Left ventricle myocardium inferior (tissue), 1 donor: ENCODE measurements at regions not wholly inside any gene's neighbourhood (a gene's known extent, or its start where the extent isn't known, plus 50 kb on each side); places are given as distances from the start of the nearest gene placed in this dataset.

Experiments
- DNase-seq: peaks from one replicate; pipeline ENCODE4 v3.0.0-alpha.2; 2020
- H3K27ac ChIP-seq: fragments of 200-600 bp; replicated peaks from 2 replicates; pipeline ENCODE4 v1.8.0; 2021
- H3K27me3 ChIP-seq: fragments of 200-600 bp; 2 replicates; pipeline ENCODE4 v1.8.0; 2021; ENCODE audit warnings: low read depth
- H3K36me3 ChIP-seq: fragments of 200-600 bp; 2 replicates; pipeline ENCODE4 v1.8.0; 2021
- H3K4me1 ChIP-seq: fragments of 200-600 bp; 2 replicates; pipeline ENCODE4 v1.8.0; 2021
- H3K4me3 ChIP-seq: fragments of 200-600 bp; 2 replicates; pipeline ENCODE4 v1.8.0; 2021; ENCODE audit warnings: mild to moderate bottlenecking, moderate library complexity
- H3K9me3 ChIP-seq: fragments of 200-600 bp; replicated peaks from 2 replicates; pipeline ENCODE4 v1.8.0; 2021
- CTCF ChIP-seq: fragments of 200-600 bp; IDR thresholded peaks from 2 replicates; pipeline ENCODE4 v1.8.0; 2021; ENCODE audit warnings: antibody characterized with exemption, mild to moderate bottlenecking, borderline replicate concordance
- intact Hi-C: fragments of 100-400 bp; cut with micrococcal nuclease; formaldehyde crosslinking; loops from one replicate; pipeline ENCODE4 v1.11.0; 2022
- donor health status: DM: no; HTN: yes; CAD: no; lungs with severe emphysema.

DNA sequence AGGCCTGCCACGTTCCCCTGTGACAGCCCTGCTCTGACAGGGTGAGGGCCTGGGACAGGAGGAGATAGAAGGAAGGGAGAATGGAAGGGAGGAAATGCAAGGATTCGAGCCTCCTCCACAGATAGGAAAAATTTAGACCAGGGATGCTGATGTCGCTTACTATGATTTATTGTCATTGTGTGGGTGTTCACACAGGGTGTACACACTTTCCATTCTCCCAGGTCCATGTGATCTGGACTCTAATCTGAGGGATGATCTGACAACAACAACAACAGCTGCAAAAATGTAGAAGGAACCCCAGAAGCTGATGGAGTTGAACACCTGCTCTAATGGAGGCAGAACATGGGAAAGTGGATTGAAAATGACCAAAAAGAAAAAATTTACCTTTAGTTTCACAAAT lies 231.7 kb upstream of the TNP1 start:
- DNase-seq: no peak
- Histone ChIP-seq H3K4me1 (peaks cover 6% of the 10 kb centered on the region), H3K27me3 (no peaks in the 10 kb centered on the region), H3K27ac (no peak overlapping the region), H3K4me3 (no peak overlapping the region), H3K36me3 (no peaks in the 10 kb centered on the region), H3K9me3 (no peaks in the 10 kb centered on the region)
- intact Hi-C loops: no loop called here
- TF ChIP-seq CTCF: no peak

GRCh38 chr2:217090884-217091283 lies 231.0 kb upstream of the TNP1 start:
- Histone ChIP-seq H3K4me3 (no peak overlapping the region), H3K4me1 (peaks cover 6% of the 10 kb centered on the region), H3K27me3 (no peaks in the 10 kb centered on the region), H3K27ac (no peak overlapping the region), H3K36me3 (no peaks in the 10 kb centered on the region), H3K9me3 (no peaks in the 10 kb centered on the region)
- no peak for TF ChIP-seq CTCF
- intact Hi-C loops: no loop called here
- DNase-seq: no peak

DNA sequence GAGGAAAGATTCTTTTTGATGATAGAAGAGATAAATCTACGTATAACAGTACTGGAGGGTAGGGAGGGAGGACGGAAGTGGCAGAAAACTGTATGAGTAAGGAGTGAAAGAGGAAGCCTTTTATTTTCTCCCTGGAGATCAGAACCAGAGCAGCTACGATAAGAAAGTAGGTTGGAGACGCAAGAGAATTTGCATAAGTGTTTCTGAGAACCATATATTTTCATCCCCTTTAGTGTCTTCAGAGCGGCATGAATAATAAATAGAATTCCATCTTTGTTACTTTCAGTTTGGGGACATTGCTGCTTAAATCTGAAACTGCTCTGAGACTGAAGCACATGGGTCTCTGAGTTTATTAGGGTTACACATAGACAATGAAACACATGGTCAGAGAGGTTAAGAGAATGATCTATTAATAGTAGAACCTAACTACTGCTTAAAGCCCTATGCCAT lies 230.2 kb upstream of the TNP1 start:
- H3K4me3 ChIP-seq: peak overlapping the region; percentile 14
- H3K27ac ChIP-seq: no peak overlapping the region
- H3K9me3 ChIP-seq: no peaks in the 10 kb centered on the region
- no peaks in the 10 kb centered on the region for H3K36me3 ChIP-seq
- peaks cover 6% of the 10 kb centered on the region for H3K4me1 ChIP-seq
- TF ChIP-seq CTCF: no peak
- H3K27me3 ChIP-seq: no peaks in the 10 kb centered on the region
- no peak for DNase-seq
- intact Hi-C loops: no loop called here

DNA sequence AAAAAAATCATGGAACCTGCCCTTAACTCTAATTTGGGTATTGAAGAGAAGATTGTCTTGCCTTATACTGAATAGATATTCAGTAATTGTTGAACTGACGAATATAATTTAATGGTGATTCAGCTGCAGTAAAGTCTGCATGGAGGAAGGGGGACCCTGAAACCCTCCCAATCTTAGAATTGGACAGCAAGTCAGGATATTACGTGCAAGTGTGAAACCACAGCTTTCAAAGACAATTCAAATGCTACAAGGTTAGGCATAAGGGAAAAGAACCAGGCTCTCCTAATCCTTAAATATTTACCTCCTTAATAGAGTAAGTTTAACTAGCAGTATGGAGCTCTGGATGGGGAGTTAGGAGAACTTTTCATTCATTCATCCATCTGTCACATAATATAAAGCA lies 226.9 kb upstream of the TNP1 start:
- intact Hi-C loops: no loop called here
- Histone ChIP-seq H3K4me3 (no peak overlapping the region), H3K4me1 (peaks cover 6% of the 10 kb centered on the region), H3K9me3 (no peaks in the 10 kb centered on the region), H3K27me3 (no peaks in the 10 kb centered on the region), H3K27ac (no peak overlapping the region), H3K36me3 (no peaks in the 10 kb centered on the region)
- DNase-seq: no peak
- no peak for TF ChIP-seq CTCF

DNA sequence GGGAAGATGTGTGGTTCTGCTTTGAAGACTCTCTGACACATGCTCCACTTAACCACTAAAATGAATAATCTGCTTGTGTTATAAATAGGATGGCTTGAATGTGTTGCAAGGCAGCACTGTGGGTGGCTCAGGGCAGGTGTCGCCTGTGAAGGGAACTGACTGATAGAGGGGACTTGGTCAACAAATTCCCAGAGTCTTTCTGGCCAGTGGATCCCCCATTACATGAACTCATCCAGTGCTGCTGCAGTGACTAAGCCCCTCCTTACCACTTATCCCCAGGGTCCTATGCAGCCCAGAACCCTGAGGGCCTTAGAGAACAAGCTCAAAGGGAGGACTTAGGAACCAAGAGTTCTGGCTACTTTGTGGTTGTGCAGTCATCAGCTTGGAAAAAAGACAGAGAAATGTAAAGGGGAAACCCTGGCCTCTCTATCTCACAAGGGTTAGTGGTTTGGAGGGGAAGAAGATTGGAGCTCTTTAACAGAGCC lies 226.2 kb upstream of the TNP1 start:
- Histone ChIP-seq H3K9me3 (no peaks in the 10 kb centered on the region), H3K27ac (no peak overlapping the region), H3K27me3 (no peaks in the 10 kb centered on the region), H3K4me3 (no peak overlapping the region), H3K4me1 (peaks cover 6% of the 10 kb centered on the region), H3K36me3 (no peaks in the 10 kb centered on the region)
- TF ChIP-seq CTCF: no peak
- no peak for DNase-seq
- intact Hi-C loops: no loop called here

DNA sequence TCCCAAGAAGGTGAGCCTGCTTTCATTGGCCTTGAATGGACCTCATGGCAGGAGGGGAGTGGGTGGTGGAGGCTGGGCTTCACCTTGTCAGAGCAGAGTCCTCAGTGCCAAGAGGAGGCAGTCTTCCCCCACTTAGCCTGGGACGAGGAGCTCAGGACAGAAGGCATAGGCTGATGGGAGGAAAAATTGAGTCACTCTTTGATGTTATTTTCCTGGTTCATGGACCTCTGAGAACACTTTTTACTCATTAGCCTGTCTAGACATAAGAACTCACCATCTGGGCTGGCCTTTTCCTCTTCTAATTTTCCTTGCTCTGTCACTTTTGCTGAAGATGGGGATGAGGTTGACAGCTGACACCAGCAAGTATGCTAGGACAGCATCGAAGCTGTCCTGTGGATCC lies 225.7 kb upstream of the TNP1 start:
- peaks cover 4% of the 10 kb centered on the region for H3K4me1 ChIP-seq
- no peak for TF ChIP-seq CTCF
- intact Hi-C loops: no loop called here
- no peaks in the 10 kb centered on the region for H3K9me3 ChIP-seq
- no peaks in the 10 kb centered on the region for H3K36me3 ChIP-seq
- no peak for DNase-seq
- no peaks in the 10 kb centered on the region for H3K27me3 ChIP-seq
- no peak overlapping the region for H3K27ac ChIP-seq
- no peak overlapping the region for H3K4me3 ChIP-seq
